Colonic mucosa (tissue), 4 donors: ENCODE measurements at regions not wholly inside any gene's neighbourhood (a gene's known extent, or its start where the extent isn't known, plus 50 kb on each side); places are given as distances from the start of the nearest gene placed in this dataset.

Experiments used
- DNase-seq: peaks from one replicate; pipeline ENCODE4 v3.0.0-alpha.2; 2020
- H3K27ac ChIP-seq: fragments of 200-600 bp; one replicate; pipeline ENCODE4 v1.8.0; 2021
- H3K27me3 ChIP-seq: fragments of 200-600 bp; one replicate; pipeline ENCODE4 v1.8.0; 2021
- H3K36me3 ChIP-seq: fragments of 200-600 bp; one replicate; pipeline ENCODE4 v1.8.0; 2021
- H3K4me1 ChIP-seq: fragments of 200-600 bp; one replicate; pipeline ENCODE4 v1.8.0; 2021; ENCODE audit warnings: mild to moderate bottlenecking
- H3K4me3 ChIP-seq: fragments of 200-600 bp; one replicate; pipeline ENCODE4 v1.8.0; 2021
- H3K9ac ChIP-seq, 2 donors: one replicate each; pipeline ENCODE4 v1.7.0; 2013; ENCODE audit warnings: control low read depth in 2 of 2, low read depth in 2 of 2, low read length in 2 of 2
- H3K9me3 ChIP-seq: fragments of 200-600 bp; one replicate; pipeline ENCODE4 v1.8.0; 2021
- CTCF ChIP-seq: fragments of 200-600 bp; IDR thresholded peaks from one replicate; pipeline ENCODE4 v1.8.0; 2022; ENCODE audit warnings: antibody characterized with exemption, mild to moderate bottlenecking
- intact Hi-C: fragments of 100-400 bp; cut with DNase I; formaldehyde crosslinking; loops from one replicate; pipeline ENCODE4 v1.14.1; 2022
- donor health status: healthy.
- donor health status: DM: no; HTN: no; CAD: no.
- donor health status: DM: no; HTN: no; CAD: no.

DNA sequence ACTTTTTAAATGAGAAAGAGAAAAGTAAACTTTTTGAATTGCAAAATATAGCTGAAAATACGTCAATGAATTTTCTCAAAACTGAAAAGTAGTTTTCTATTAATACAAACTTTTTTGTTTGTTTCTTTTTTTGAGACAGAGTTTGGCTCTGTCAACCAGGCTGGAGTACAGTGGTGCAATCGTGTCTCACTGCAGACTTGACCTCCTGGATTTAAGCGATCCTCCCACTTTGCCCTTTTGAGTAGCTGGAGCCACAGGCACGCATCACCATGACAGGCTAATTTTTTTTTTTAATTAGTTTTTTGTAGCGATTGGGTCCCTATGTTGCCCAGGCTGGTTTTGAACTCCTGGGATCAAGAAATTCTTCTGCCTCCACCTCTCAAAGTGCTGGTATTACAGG is 610.4 kb downstream of the ELAVL2 start:
- Histone ChIP-seq H3K27ac (no peak overlapping the region), H3K4me1 (no peaks in the 10 kb centered on the region), H3K36me3 (no peaks in the 10 kb centered on the region), H3K9ac (no peak overlapping the region), H3K4me3 (no peak overlapping the region), H3K9me3 (no peaks in the 10 kb centered on the region), H3K27me3 (no peaks in the 10 kb centered on the region)
- TF ChIP-seq CTCF, result no peak
- DNase-seq, result no peak
- intact Hi-C loops, result no loop called here

DNA sequence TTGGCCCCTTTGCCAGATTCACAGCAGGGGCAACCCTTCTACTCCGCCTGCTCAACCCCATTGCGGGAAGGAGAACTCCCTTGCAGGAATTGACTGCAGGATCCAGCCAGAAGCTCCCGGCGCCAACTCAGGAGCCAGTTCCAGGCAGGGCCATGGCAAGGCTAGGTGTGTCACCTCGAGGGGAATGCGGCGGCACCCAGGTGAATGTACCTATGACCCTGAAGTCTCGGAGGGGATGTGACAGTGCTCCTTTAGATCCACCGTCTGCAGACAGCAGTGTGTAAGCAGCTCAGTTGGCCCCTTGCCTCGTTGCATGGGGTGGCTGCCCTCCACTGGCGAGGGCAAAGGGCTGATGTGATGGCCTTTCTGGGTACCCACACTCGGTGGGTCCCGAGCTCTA is 606.6 kb downstream of the ELAVL2 start:
- Histone ChIP-seq H3K4me3 (no peak overlapping the region), H3K9me3 (no peaks in the 10 kb centered on the region), H3K27ac (no peak overlapping the region), H3K27me3 (no peaks in the 10 kb centered on the region), H3K9ac (no peak overlapping the region), H3K36me3 (no peaks in the 10 kb centered on the region), H3K4me1 (no peaks in the 10 kb centered on the region)
- TF ChIP-seq CTCF, result no peak
- DNase-seq, result no peak
- intact Hi-C loops, result no loop called here

DNA sequence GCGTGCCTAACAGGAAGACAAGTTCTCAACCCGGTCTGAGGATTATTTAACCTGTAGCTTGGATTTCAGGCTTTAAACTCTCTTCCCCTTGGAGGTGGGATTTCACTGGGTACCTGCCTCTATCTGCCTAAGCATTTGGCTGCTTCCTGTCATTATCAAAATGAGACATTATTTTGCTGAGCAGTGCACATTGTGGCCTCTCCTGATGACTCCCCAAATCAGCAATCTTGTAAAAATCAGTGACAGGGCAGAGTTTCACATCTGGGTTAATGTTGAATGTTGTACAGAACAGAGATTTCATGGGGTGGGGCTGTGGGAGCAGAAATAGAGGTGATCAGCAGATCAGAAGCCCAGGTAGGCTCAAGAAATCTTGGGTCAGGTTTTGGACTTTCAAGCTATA is 605.9 kb downstream of the ELAVL2 start:
- no peaks in the 10 kb centered on the region for H3K36me3 ChIP-seq
- no peak overlapping the region for H3K9ac ChIP-seq
- H3K4me1 ChIP-seq, result no peaks in the 10 kb centered on the region
- H3K4me3 ChIP-seq, result no peak overlapping the region
- no peak for DNase-seq
- intact Hi-C loops, result no loop called here
- no peaks in the 10 kb centered on the region for H3K9me3 ChIP-seq
- no peak overlapping the region for H3K27ac ChIP-seq
- no peak for TF ChIP-seq CTCF
- H3K27me3 ChIP-seq, result no peaks in the 10 kb centered on the region

GRCh38 chr9:23220957-23221356 is 605.1 kb downstream of the ELAVL2 start:
- TF ChIP-seq CTCF, result no peak
- no peak for DNase-seq
- H3K9ac ChIP-seq, result no peak overlapping the region
- no peak overlapping the region for H3K4me3 ChIP-seq
- no peaks in the 10 kb centered on the region for H3K4me1 ChIP-seq
- intact Hi-C loops, result no loop called here
- H3K36me3 ChIP-seq, result no peaks in the 10 kb centered on the region
- no peaks in the 10 kb centered on the region for H3K9me3 ChIP-seq
- no peaks in the 10 kb centered on the region for H3K27me3 ChIP-seq
- H3K27ac ChIP-seq, result no peak overlapping the region

GRCh38 chr9:23229890-23230317 is 596.1 kb downstream of the ELAVL2 start:
- Histone ChIP-seq H3K4me1 (no peaks in the 10 kb centered on the region), H3K9me3 (no peaks in the 10 kb centered on the region), H3K4me3 (no peak overlapping the region), H3K27me3 (no peaks in the 10 kb centered on the region), H3K27ac (no peak overlapping the region), H3K9ac (no peak overlapping the region), H3K36me3 (no peaks in the 10 kb centered on the region)
- intact Hi-C loops, result no loop called here
- TF ChIP-seq CTCF, result no peak
- no peak for DNase-seq

GRCh38 chr9:23232831-23233230 is 593.2 kb downstream of the ELAVL2 start:
- H3K9ac ChIP-seq, result no peak overlapping the region
- intact Hi-C loops, result no loop called here
- H3K36me3 ChIP-seq, result no peaks in the 10 kb centered on the region
- H3K27me3 ChIP-seq, result no peaks in the 10 kb centered on the region
- H3K4me1 ChIP-seq, result no peaks in the 10 kb centered on the region
- H3K4me3 ChIP-seq, result no peak overlapping the region
- no peak for DNase-seq
- TF ChIP-seq CTCF, result no peak
- H3K27ac ChIP-seq, result no peak overlapping the region
- H3K9me3 ChIP-seq, result no peaks in the 10 kb centered on the region
